ENCODE measurements at regions not wholly inside any gene's neighbourhood (a gene's known extent, or its start where the extent isn't known, plus 50 kb on each side); places are given as distances from the start of the nearest gene placed in this dataset.

- TF ChIP-seq, protein P1, sequence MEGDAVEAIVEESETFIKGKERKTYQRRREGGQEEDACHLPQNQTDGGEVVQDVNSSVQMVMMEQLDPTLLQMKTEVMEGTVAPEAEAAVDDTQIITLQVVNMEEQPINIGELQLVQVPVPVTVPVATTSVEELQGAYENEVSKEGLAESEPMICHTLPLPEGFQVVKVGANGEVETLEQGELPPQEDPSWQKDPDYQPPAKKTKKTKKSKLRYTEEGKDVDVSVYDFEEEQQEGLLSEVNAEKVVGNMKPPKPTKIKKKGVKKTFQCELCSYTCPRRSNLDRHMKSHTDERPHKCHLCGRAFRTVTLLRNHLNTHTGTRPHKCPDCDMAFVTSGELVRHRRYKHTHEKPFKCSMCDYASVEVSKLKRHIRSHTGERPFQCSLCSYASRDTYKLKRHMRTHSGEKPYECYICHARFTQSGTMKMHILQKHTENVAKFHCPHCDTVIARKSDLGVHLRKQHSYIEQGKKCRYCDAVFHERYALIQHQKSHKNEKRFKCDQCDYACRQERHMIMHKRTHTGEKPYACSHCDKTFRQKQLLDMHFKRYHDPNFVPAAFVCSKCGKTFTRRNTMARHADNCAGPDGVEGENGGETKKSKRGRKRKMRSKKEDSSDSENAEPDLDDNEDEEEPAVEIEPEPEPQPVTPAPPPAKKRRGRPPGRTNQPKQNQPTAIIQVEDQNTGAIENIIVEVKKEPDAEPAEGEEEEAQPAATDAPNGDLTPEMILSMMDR (IDR thresholded peaks at IDR 0.05; ENCODE audit: insufficient read depth, low read length, poor library complexity, severe bottlenecking): no peak
- TF ChIP-seq EZH2phosphoT487 (conservative IDR thresholded peaks at IDR 0.05; ENCODE audit: low read length): no peak
- no peaks in the 10 kb centered on the region for H3K9me3 ChIP-seq (ENCODE audit: insufficient read depth, low read length)
- H3K4me2 ChIP-seq (ENCODE audit: low read depth, low read length, poor library complexity, severe bottlenecking): no peak overlapping the region
- no peaks in the 10 kb centered on the region for H3K79me2 ChIP-seq (ENCODE audit: insufficient read depth, low read length)
- H4K20me1 ChIP-seq (ENCODE audit: low read depth, low read length): no peaks in the 10 kb centered on the region
- H3K27me3 ChIP-seq (ENCODE audit: low read length): no peaks in the 10 kb centered on the region
- H3K27ac ChIP-seq (ENCODE audit: low read depth, low read length): no peak overlapping the region
- no peak overlapping the region for H2AFZ ChIP-seq (ENCODE audit: low read depth, low read length, severe bottlenecking)
- no peaks in the 10 kb centered on the region for H3K9me2 ChIP-seq (replicated peaks; ENCODE audit: insufficient read depth, low read length)
- no peak overlapping the region for H3K4me3 ChIP-seq (ENCODE audit: insufficient read depth, low read length, poor library complexity, severe bottlenecking)
- no peaks in the 10 kb centered on the region for H3K36me3 ChIP-seq (ENCODE audit: low read length)
- no peak overlapping the region for H3K9ac ChIP-seq (ENCODE audit: low read length)
- no peaks in the 10 kb centered on the region for H3F3A ChIP-seq (ENCODE audit: insufficient read depth)
Observed at GRCh38 chr20:6626805-6627204, 140.7 kb upstream of the BMP2 start.

DNA sequence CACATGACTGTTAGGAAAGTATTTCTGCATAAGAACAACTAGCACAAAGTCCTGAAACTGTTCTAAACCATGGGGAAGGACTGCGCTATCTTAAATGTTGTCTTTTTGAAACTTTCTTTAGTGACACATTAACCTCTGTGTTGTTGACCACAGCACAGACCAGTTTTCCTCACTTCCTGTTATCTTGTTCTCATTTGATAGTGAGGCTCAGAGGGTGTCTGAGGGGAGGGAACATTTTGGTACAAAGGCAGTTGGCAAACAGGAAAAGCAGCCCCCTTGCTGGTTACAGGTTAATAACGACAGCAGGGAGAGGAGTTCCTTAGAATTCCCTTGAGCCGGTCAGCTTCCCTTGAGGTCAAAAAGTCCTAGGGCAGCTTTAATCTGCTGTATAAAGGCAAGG lies 143.5 kb upstream of the BMP2 start:
- Histone ChIP-seq H3K9ac (ENCODE audit: low read length) (no peak overlapping the region), H3K4me2 (ENCODE audit: low read depth, low read length, poor library complexity, severe bottlenecking) (no peak overlapping the region), H3K27ac (ENCODE audit: low read depth, low read length) (no peak overlapping the region), H3K27me3 (ENCODE audit: low read length) (no peaks in the 10 kb centered on the region), H3K36me3 (ENCODE audit: low read length) (no peaks in the 10 kb centered on the region), H3F3A (ENCODE audit: insufficient read depth) (no peaks in the 10 kb centered on the region), H2AFZ (ENCODE audit: low read depth, low read length, severe bottlenecking) (no peak overlapping the region), H4K20me1 (ENCODE audit: low read depth, low read length) (no peaks in the 10 kb centered on the region), H3K4me3 (ENCODE audit: insufficient read depth, low read length, poor library complexity, severe bottlenecking) (no peak overlapping the region), H3K9me3 (ENCODE audit: insufficient read depth, low read length) (no peaks in the 10 kb centered on the region), H3K9me2 (replicated peaks; ENCODE audit: insufficient read depth, low read length) (no peaks in the 10 kb centered on the region), H3K79me2 (ENCODE audit: insufficient read depth, low read length) (no peaks in the 10 kb centered on the region)
- TF ChIP-seq EZH2phosphoT487 (conservative IDR thresholded peaks at IDR 0.05; ENCODE audit: low read length): no peak
- TF ChIP-seq, protein P1 (IDR thresholded peaks at IDR 0.05; ENCODE audit: insufficient read depth, low read length, poor library complexity, severe bottlenecking): no peak

- no peak overlapping the region for H2AFZ ChIP-seq (ENCODE audit: low read depth, low read length, severe bottlenecking)
- no peaks in the 10 kb centered on the region for H3K9me3 ChIP-seq (ENCODE audit: insufficient read depth, low read length)
- TF ChIP-seq EZH2phosphoT487 (conservative IDR thresholded peaks at IDR 0.05; ENCODE audit: low read length): no peak
- TF ChIP-seq, protein P1 (IDR thresholded peaks at IDR 0.05; ENCODE audit: insufficient read depth, low read length, poor library complexity, severe bottlenecking): no peak
- H3K4me2 ChIP-seq (ENCODE audit: low read depth, low read length, poor library complexity, severe bottlenecking): no peak overlapping the region
- no peaks in the 10 kb centered on the region for H3K27me3 ChIP-seq (ENCODE audit: low read length)
- H3K27ac ChIP-seq (ENCODE audit: low read depth, low read length): no peak overlapping the region
- no peaks in the 10 kb centered on the region for H3K9me2 ChIP-seq (replicated peaks; ENCODE audit: insufficient read depth, low read length)
- no peaks in the 10 kb centered on the region for H3K79me2 ChIP-seq (ENCODE audit: insufficient read depth, low read length)
- H3K9ac ChIP-seq (ENCODE audit: low read length): no peak overlapping the region
- no peak overlapping the region for H3K4me3 ChIP-seq (ENCODE audit: insufficient read depth, low read length, poor library complexity, severe bottlenecking)
- no peaks in the 10 kb centered on the region for H4K20me1 ChIP-seq (ENCODE audit: low read depth, low read length)
- no peaks in the 10 kb centered on the region for H3K36me3 ChIP-seq (ENCODE audit: low read length)
- H3F3A ChIP-seq (ENCODE audit: insufficient read depth): no peaks in the 10 kb centered on the region
Observed at GRCh38 chr20:6622041-6622440, 145.4 kb upstream of the BMP2 start.

Data from SU-DHL-6 (cell line).